Activated CD8-positive, alpha-beta T cell treated with anti-CD3 and anti-CD28 coated beads for 36 hours (primary cell): ENCODE measurements at regions not wholly inside any gene's neighbourhood (a gene's known extent, or its start where the extent isn't known, plus 50 kb on each side); places are given as distances from the start of the nearest gene placed in this dataset.

ENCODE experiments used
- ATAC-seq: fragments of 200-7000 bp; cut with Tn5 transposase; one replicate; pipeline ENCODE4 v1.10.0; 2021; ENCODE audit warnings: mild to moderate bottlenecking, moderate library complexity
- CTCF ChIA-PET: fragments of 350-600 bp; sonication (Branson Sonifier 250); formaldehyde crosslinking; loops from one replicate; lab custom pipeline; 2021; ENCODE audit warnings: antibody characterized with exemption; lab: Charles Lee
- POLR2A ChIA-PET: fragments of 350-600 bp; sonication (Branson Sonifier 250); formaldehyde crosslinking; loops from one replicate; lab custom pipeline; 2021; ENCODE audit warnings: antibody characterized with exemption; lab: Charles Lee
- DNase-seq: peaks from one replicate; pipeline ENCODE4 v3.0.0-alpha.2; 2020
- H3K27ac Mint-ChIP-seq: one replicate; pipeline ENCODE4 v1.8.0; 2021; ENCODE audit warnings: mild to moderate bottlenecking, mixed read lengths
- H3K27me3 Mint-ChIP-seq: one replicate; pipeline ENCODE4 v1.8.0; 2021; ENCODE audit warnings: mixed read lengths
- H3K36me3 Mint-ChIP-seq: one replicate; pipeline ENCODE4 v1.8.0; 2021; ENCODE audit warnings: low read depth, mixed read lengths
- H3K4me1 Mint-ChIP-seq: one replicate; pipeline ENCODE4 v1.8.0; 2021; ENCODE audit warnings: low read depth, mixed read lengths
- H3K4me3 Mint-ChIP-seq: one replicate; pipeline ENCODE4 v1.8.0; 2021; ENCODE audit warnings: mild to moderate bottlenecking, moderate library complexity, mixed read lengths
- H3K9me3 Mint-ChIP-seq: one replicate; pipeline ENCODE4 v1.8.0; 2021; ENCODE audit warnings: mixed read lengths
- CTCF ChIP-seq: fragments of 200-600 bp; IDR thresholded peaks from one replicate; pipeline ENCODE4 v1.8.0; 2022; ENCODE audit warnings: antibody characterized with exemption, mild to moderate bottlenecking
- intact Hi-C: fragments of 100-400 bp; cut with micrococcal nuclease; formaldehyde crosslinking; loops from one replicate; pipeline ENCODE4 v1.10.0; 2022

DNA sequence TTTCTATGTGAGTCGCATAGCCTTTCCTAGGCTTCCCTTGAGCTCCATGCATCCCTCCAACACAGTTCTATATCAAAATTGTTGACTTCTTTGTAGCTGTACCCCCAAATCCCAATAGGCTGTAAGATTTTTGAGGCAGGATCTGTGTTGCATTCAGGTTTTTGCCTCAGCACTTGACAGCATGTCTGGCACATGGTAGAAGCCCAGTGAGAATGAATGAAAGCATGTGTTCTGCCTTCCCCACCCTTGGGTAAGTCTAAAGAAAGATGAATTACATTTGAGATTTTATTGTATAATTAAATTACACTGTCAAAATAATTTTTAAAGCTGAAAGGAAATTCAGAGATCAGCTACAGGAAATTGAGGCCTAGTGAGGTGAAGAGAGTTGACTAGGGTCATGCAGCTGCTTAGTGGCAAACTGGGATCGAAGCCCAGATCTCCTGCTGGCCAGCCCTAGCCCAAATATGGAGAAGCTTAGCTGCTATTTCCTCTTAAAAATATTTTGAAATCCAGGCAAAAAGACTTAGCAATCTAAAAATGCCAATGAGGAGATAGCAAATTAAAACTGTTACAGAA, 122.5 kb downstream of the SPATA18 start:
- ATAC-seq: no peak
- Mint-ChIP-seq H3K9me3 (no peaks in the 10 kb centered on the region), H3K27ac (no peak overlapping the region), H3K4me1 (no peaks in the 10 kb centered on the region), H3K36me3 (no peaks in the 10 kb centered on the region), H3K4me3 (no peak overlapping the region), H3K27me3 (no peaks in the 10 kb centered on the region)
- intact Hi-C loops: no loop called here
- POLR2A ChIA-PET: no interaction called here
- CTCF ChIA-PET: no interaction called here
- no peak for DNase-seq
- no peak for TF ChIP-seq CTCF

DNA sequence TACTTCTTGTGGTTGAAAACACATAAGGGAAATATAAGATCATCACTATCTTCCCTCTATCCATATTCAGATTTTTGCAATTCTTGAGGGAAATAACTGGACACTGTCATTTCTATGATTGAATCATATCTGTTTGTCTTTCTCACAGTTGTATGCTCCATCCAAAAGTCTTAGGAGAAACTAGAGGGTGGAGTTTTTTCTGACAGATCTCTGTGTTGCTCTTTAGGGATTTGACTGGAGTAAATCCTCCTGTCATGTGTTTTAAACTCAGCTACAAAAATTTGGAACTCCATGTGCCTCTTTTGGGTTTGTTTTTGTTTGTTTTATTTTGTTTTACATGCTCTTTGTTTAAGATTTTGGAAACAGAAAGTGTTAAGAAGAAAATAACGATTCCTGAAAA, 136.5 kb downstream of the SPATA18 start:
- no peak overlapping the region for H3K27ac Mint-ChIP-seq
- ChIA-PET POLR2A (no interaction called here), CTCF (no interaction called here)
- ATAC-seq: no peak
- H3K27me3 Mint-ChIP-seq: no peaks in the 10 kb centered on the region
- H3K4me3 Mint-ChIP-seq: no peak overlapping the region
- no peak for TF ChIP-seq CTCF
- H3K36me3 Mint-ChIP-seq: no peaks in the 10 kb centered on the region
- no peak for DNase-seq
- peaks cover 2% of the 10 kb centered on the region for H3K9me3 Mint-ChIP-seq
- no peaks in the 10 kb centered on the region for H3K4me1 Mint-ChIP-seq
- intact Hi-C loops: no loop called here

- TF ChIP-seq CTCF: no peak
- intact Hi-C loops: no loop called here
- Mint-ChIP-seq H3K4me3 (no peak overlapping the region), H3K9me3 (no peaks in the 10 kb centered on the region), H3K27me3 (no peaks in the 10 kb centered on the region), H3K4me1 (no peaks in the 10 kb centered on the region), H3K27ac (no peak overlapping the region), H3K36me3 (no peaks in the 10 kb centered on the region)
- ChIA-PET CTCF (no interaction called here), POLR2A (no interaction called here)
- ATAC-seq (no peak), DNase-seq (no peak)
These were observed 140.9 kb downstream of the SPATA18 start for GRCh38 chr4:52192001-52192400.

DNA sequence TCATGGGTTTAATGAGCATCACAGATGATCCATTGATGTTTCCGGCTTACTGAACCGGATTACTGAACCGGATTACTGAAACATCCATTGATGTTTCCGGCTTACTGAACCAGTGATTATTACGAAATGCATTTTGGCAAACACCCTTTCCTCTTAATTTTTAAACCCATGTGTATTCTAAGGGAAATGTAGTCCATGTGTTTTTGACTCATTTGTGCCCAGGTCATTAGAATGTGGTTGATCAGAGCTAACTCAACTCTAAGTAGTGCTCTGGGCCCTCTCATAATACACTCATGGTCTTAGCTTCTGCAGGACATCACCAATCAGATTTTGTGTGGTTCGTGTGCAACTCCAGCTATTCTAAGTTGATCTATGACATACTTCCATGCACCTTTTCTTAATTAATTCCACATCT, 141.6 kb downstream of the SPATA18 start:
- DNase-seq (no peak), ATAC-seq (no peak)
- no peak overlapping the region for H3K4me3 Mint-ChIP-seq
- no peaks in the 10 kb centered on the region for H3K36me3 Mint-ChIP-seq
- POLR2A ChIA-PET: no interaction called here
- no peaks in the 10 kb centered on the region for H3K4me1 Mint-ChIP-seq
- no peak overlapping the region for H3K27ac Mint-ChIP-seq
- no peaks in the 10 kb centered on the region for H3K9me3 Mint-ChIP-seq
- intact Hi-C loops: no loop called here
- no peaks in the 10 kb centered on the region for H3K27me3 Mint-ChIP-seq
- CTCF ChIA-PET: no interaction called here
- no peak for TF ChIP-seq CTCF

DNA sequence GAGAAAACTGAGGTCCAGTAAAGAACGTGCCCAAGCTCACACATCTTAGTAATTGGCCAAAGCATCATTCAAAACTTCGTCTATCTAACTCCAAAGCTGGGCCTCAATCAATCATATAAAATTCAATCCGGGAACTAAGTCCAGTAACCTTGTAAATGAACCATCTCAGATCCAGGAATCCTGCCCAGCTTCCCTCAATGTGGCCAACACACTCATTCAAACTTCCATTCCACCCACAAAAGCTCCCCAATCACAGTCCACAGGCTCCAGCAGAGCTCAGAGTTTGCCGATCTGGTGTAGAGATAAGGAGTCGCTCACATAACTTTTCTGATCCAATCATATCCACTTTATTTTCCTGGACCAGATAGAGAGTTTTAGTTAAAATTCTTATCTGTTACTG, 144.8 kb downstream of the SPATA18 start:
- ChIA-PET CTCF (no interaction called here), POLR2A (no interaction called here)
- TF ChIP-seq CTCF: no peak
- DNase-seq: no peak
- H3K4me3 Mint-ChIP-seq: no peak overlapping the region
- intact Hi-C loops: no loop called here
- no peak overlapping the region for H3K27ac Mint-ChIP-seq
- H3K4me1 Mint-ChIP-seq: no peaks in the 10 kb centered on the region
- H3K27me3 Mint-ChIP-seq: no peaks in the 10 kb centered on the region
- no peaks in the 10 kb centered on the region for H3K36me3 Mint-ChIP-seq
- no peak for ATAC-seq
- H3K9me3 Mint-ChIP-seq: no peaks in the 10 kb centered on the region
